Fibroblast of the aortic adventitia (primary cell): ENCODE measurements at regions not wholly inside any gene's neighbourhood (a gene's known extent, or its start where the extent isn't known, plus 50 kb on each side); places are given as distances from the start of the nearest gene placed in this dataset.
"Not testable (repeated sequence)": the region's sequence is repeated elsewhere in the genome, so short reads cannot be mapped to it uniquely, and the experiment has no call there.

Source experiments
- DNase-seq: peaks from one replicate; pipeline ENCODE4 v3.0.0-alpha.2; 2010; ENCODE audit warnings: low read depth
- H3K4me3 ChIP-seq: 2 replicates; pipeline ENCODE4 v1.5.1; 2011; ENCODE audit warnings: low read depth, mild to moderate bottlenecking, control low read depth, low read length, moderate library complexity
- CTCF ChIP-seq: IDR thresholded peaks from 2 replicates; pipeline ENCODE4 v1.5.1; 2011; ENCODE audit warnings: mild to moderate bottlenecking, low read length, control low read depth, inconsistent platforms; ENCODE audit not compliant: insufficient read depth

- no peak for TF ChIP-seq CTCF
- H3K4me3 ChIP-seq = no peak overlapping the region
Measured at GRCh38 chr1:58223522-58223921, 323.0 kb downstream of the OMA1 start.

GRCh38 chr1:58220836-58221472, 325.6 kb downstream of the OMA1 start:
- H3K4me3 ChIP-seq = no peak overlapping the region
- no peak for DNase-seq
- TF ChIP-seq CTCF = no peak

More at GRCh38 chr1:58223522-58223921, 323.0 kb downstream of the OMA1 start:
- DNase-seq = no peak

GRCh38 chr1:58216169-58216568, 330.4 kb downstream of the OMA1 start:
- not testable (repeated sequence) for H3K4me3 ChIP-seq, DNase-seq

- no peak overlapping the region for H3K4me3 ChIP-seq
- no peak for TF ChIP-seq CTCF
- DNase-seq = no peak
Measured at GRCh38 chr1:58214674-58215073, 331.9 kb downstream of the OMA1 start.

GRCh38 chr1:58211869-58212268, 334.7 kb downstream of the OMA1 start:
- H3K4me3 ChIP-seq = no peak overlapping the region
- no peak for DNase-seq
- no peak for TF ChIP-seq CTCF

- DNase-seq = no peak
- TF ChIP-seq CTCF = no peak
- H3K4me3 ChIP-seq = no peak overlapping the region
Measured at GRCh38 chr1:58209575-58209974, 337.0 kb downstream of the OMA1 start.

GRCh38 chr1:58206749-58207148, 339.8 kb downstream of the OMA1 start:
- no peak overlapping the region for H3K4me3 ChIP-seq
- TF ChIP-seq CTCF = no peak
- no peak for DNase-seq
